ENCODE measurements at regions not wholly inside any gene's neighbourhood (a gene's known extent, or its start where the extent isn't known, plus 50 kb on each side); places are given as distances from the start of the nearest gene placed in this dataset.
A peak's percentile ranks its signal among the peaks of the same experiment; 100 is the strongest.

- DNase-seq (ENCODE audit: low spot score) = peak; percentile 22
- 74% methylated on average over 17 of the region's 17 CpGs for WGBS
Observed at GRCh38 chr15:100787567-100788417, 91.8 kb upstream of the ALDH1A3 start.

GRCh38 chr15:100788418-100789105 is 91.1 kb upstream of the ALDH1A3 start:
- Histone ChIP-seq H3K4me1 (ENCODE audit: control insufficient read depth in 4 of 4, insufficient read depth in 4 of 4, low read length in 3 of 4) (no peaks in the 10 kb centered on the region), H3K4me3 (ENCODE audit: low read depth in 1 of 3, low read length in 3 of 3) (no peak overlapping the region), H3K27ac (ENCODE audit: low read depth in 1 of 2, low read length in 2 of 2) (no peak overlapping the region), H3K9me3 (ENCODE audit: control insufficient read depth in 4 of 4, low read length in 3 of 4) (no peaks in the 10 kb centered on the region), H3K27me3 (ENCODE audit: control insufficient read depth in 4 of 4, insufficient read depth in 4 of 4, low read length in 3 of 4) (peaks cover 0 to 4% (median 1%) of the 10 kb centered on the region in 4 donors), H3K36me3 (ENCODE audit: control insufficient read depth in 4 of 4, insufficient read depth in 3 of 4, low read depth in 1 of 4, low read length in 3 of 4) (no peaks in the 10 kb centered on the region), H3K9ac (ENCODE audit: low read depth in 1 of 2, low read length in 2 of 2) (no peak overlapping the region)
- WGBS = 82% methylated on average over 7 of the region's 7 CpGs
- DNase-seq (ENCODE audit: low spot score) = peak; percentile 27
- TF ChIP-seq ZBTB33 (IDR thresholded peaks at IDR 0.05) (no peak), YY1 (IDR thresholded peaks at IDR 0.05) (no peak), TAF1 (conservative IDR thresholded peaks at IDR 0.05) (no peak), NR2F2 (IDR thresholded peaks at IDR 0.05) (no peak), CTCF (IDR thresholded peaks at IDR 0.05; ENCODE audit: low read depth, low read length, missing input control) (no peak), MAX (IDR thresholded peaks at IDR 0.05) (no peak), EGR1 (IDR thresholded peaks at IDR 0.05; ENCODE audit: low read depth in 2 of 2) (no peak), FOXA2 (IDR thresholded peaks at IDR 0.05) (no peak)

More at GRCh38 chr15:100787567-100788417, 91.8 kb upstream of the ALDH1A3 start:
- Histone ChIP-seq H3K27me3 (ENCODE audit: control insufficient read depth in 4 of 4, insufficient read depth in 4 of 4, low read length in 3 of 4) (peaks cover 0 to 4% (median 1%) of the 10 kb centered on the region in 4 donors), H3K27ac (ENCODE audit: low read depth in 1 of 2, low read length in 2 of 2) (no peak overlapping the region), H3K9me3 (ENCODE audit: control insufficient read depth in 4 of 4, low read length in 3 of 4) (no peaks in the 10 kb centered on the region), H3K36me3 (ENCODE audit: control insufficient read depth in 4 of 4, insufficient read depth in 3 of 4, low read depth in 1 of 4, low read length in 3 of 4) (no peaks in the 10 kb centered on the region), H3K4me3 (ENCODE audit: low read depth in 1 of 3, low read length in 3 of 3) (no peak overlapping the region), H3K4me1 (ENCODE audit: control insufficient read depth in 4 of 4, insufficient read depth in 4 of 4, low read length in 3 of 4) (no peaks in the 10 kb centered on the region), H3K9ac (ENCODE audit: low read depth in 1 of 2, low read length in 2 of 2) (no peak overlapping the region)
- TF ChIP-seq NR2F2 (IDR thresholded peaks at IDR 0.05) = no peak
- TF ChIP-seq ATF3 (IDR thresholded peaks at IDR 0.05) = no peak
- no peak for TF ChIP-seq FOXA1 (IDR thresholded peaks at IDR 0.05)
- TF ChIP-seq SP1 (IDR thresholded peaks at IDR 0.05) = no peak
- no peak for TF ChIP-seq GABPA (IDR thresholded peaks at IDR 0.05 in 1 of 2, conservative IDR thresholded peaks at IDR 0.05 in 1 of 2)
- no peak for TF ChIP-seq MAX (IDR thresholded peaks at IDR 0.05)
- TF ChIP-seq TAF1 (conservative IDR thresholded peaks at IDR 0.05) = no peak
- TF ChIP-seq ZBTB33 (IDR thresholded peaks at IDR 0.05) = no peak
- TF ChIP-seq HNF4G (IDR thresholded peaks at IDR 0.05) = no peak
- no peak for TF ChIP-seq HNF4A (conservative IDR thresholded peaks at IDR 0.05)
- TF ChIP-seq JUND (IDR thresholded peaks at IDR 0.05) = no peak

All from liver (tissue), 8 donors.